ENCODE measurements at regions not wholly inside any gene's neighbourhood (a gene's known extent, or its start where the extent isn't known, plus 50 kb on each side); places are given as distances from the start of the nearest gene placed in this dataset.

DNA sequence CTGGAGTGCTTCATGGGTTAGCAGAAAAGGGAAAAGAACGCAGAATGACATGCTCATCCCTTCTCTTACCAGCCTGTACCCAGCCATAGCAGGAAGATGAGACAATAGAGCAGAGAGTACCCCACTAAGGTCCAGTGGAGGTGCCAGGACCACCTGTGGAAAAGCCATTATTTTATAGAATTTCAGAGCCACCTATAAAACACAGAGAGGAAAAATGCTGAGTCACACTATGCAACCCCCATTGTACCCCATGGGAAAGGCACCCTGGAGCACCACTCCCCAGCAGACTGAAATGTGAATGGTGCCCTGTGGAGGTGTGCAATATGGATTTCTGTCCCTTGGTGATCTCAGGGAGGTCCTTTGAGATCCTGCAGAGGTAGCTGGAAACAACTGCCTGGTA lies 97.2 kb downstream of the HES1 start:
- no peaks in the 10 kb centered on the region for H3K9me3 ChIP-seq
- H3K4me3 ChIP-seq: no peak overlapping the region
- 90% methylated on average over 1 of the region's 1 CpG for WGBS
- intact Hi-C loops (cut with DNase I): no loop called here
- no peaks in the 10 kb centered on the region for H3K4me1 ChIP-seq (replicated peaks)
- no peak overlapping the region for H3K27ac ChIP-seq
- DNase-seq (ENCODE audit: low spot score): no peak
- no peak for TF ChIP-seq POLR2AphosphoS5 (IDR thresholded peaks at IDR 0.05)
- no peak for TF ChIP-seq CTCF (IDR thresholded peaks at IDR 0.05)
- no peak for TF ChIP-seq POLR2A (IDR thresholded peaks at IDR 0.05)
- no peaks in the 10 kb centered on the region for H3K27me3 ChIP-seq (replicated peaks; ENCODE audit: insufficient read depth)
- no peaks in the 10 kb centered on the region for H3K36me3 ChIP-seq

- TF ChIP-seq POLR2A (IDR thresholded peaks at IDR 0.05) (no peak), POLR2AphosphoS5 (IDR thresholded peaks at IDR 0.05) (no peak), CTCF (IDR thresholded peaks at IDR 0.05) (no peak)
- no peaks in the 10 kb centered on the region for H3K9me3 ChIP-seq
- H3K4me1 ChIP-seq (replicated peaks): no peaks in the 10 kb centered on the region
- H3K36me3 ChIP-seq: no peaks in the 10 kb centered on the region
- no peaks in the 10 kb centered on the region for H3K27me3 ChIP-seq (replicated peaks; ENCODE audit: insufficient read depth)
- H3K4me3 ChIP-seq: no peak overlapping the region
- 97% methylated on average over 2 of the region's 2 CpGs for WGBS
- H3K27ac ChIP-seq: no peak overlapping the region
- intact Hi-C loops (cut with DNase I): no loop called here
- DNase-seq (ENCODE audit: low spot score): no peak
Observed at GRCh38 chr3:194235160-194235559, 99.2 kb downstream of the HES1 start.

DNA sequence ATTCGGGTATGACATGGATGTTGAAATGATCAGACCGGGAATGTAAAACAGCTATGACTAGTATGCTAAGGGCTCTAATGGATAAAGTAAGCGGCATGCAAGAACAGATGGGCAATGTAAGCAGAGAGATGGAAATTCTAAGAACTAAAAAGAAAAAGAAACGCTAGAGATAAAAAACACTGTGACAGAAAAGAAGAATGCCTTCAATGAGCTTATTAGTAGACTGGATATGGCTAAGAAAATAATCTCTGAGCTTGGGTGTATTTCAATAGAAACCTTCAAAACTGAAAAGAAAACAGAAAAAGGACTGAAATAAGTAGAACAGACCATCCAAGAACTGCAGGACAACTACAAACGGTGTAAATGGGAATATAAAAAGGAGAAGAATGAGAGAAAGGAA lies 101.2 kb downstream of the HES1 start:
- Histone ChIP-seq H3K36me3 (no peaks in the 10 kb centered on the region), H3K4me3 (no peak overlapping the region), H3K27ac (no peak overlapping the region), H3K4me1 (replicated peaks) (no peaks in the 10 kb centered on the region), H3K9me3 (no peaks in the 10 kb centered on the region), H3K27me3 (replicated peaks; ENCODE audit: insufficient read depth) (no peaks in the 10 kb centered on the region)
- intact Hi-C loops (cut with DNase I): no loop called here
- TF ChIP-seq CTCF (IDR thresholded peaks at IDR 0.05) (no peak), POLR2A (IDR thresholded peaks at IDR 0.05) (no peak), POLR2AphosphoS5 (IDR thresholded peaks at IDR 0.05) (no peak)
- DNase-seq (ENCODE audit: low spot score): no peak
- WGBS: 92% methylated on average over 5 of the region's 5 CpGs

DNA sequence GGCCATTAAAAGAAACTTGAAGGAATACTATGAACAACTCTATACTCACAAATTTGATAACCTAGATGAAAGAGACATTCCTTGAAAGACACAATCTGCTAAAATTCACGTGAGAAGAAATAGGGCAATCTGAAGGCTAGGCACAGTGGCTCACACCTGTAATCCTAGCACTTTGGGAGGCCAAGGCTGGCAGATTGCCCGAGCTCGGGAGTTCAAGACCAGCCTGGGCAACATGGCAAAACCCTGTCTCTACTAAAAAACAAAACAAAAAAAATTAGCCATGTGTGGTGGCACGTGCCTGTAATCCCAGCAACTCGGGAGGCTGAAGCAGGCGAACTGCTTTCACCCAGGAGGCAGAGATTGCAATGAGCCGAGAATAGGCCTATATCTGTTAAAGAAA lies 104.8 kb downstream of the HES1 start:
- no peak for DNase-seq (ENCODE audit: low spot score)
- Histone ChIP-seq H3K27me3 (replicated peaks; ENCODE audit: insufficient read depth) (no peaks in the 10 kb centered on the region), H3K4me1 (replicated peaks) (no peaks in the 10 kb centered on the region), H3K9me3 (no peaks in the 10 kb centered on the region), H3K27ac (no peak overlapping the region), H3K4me3 (no peak overlapping the region), H3K36me3 (no peaks in the 10 kb centered on the region)
- intact Hi-C loops (cut with DNase I): no loop called here
- TF ChIP-seq POLR2A (IDR thresholded peaks at IDR 0.05) (no peak), POLR2AphosphoS5 (IDR thresholded peaks at IDR 0.05) (no peak), CTCF (IDR thresholded peaks at IDR 0.05) (no peak)
- WGBS: 87% methylated on average over 7 of the region's 7 CpGs

DNA sequence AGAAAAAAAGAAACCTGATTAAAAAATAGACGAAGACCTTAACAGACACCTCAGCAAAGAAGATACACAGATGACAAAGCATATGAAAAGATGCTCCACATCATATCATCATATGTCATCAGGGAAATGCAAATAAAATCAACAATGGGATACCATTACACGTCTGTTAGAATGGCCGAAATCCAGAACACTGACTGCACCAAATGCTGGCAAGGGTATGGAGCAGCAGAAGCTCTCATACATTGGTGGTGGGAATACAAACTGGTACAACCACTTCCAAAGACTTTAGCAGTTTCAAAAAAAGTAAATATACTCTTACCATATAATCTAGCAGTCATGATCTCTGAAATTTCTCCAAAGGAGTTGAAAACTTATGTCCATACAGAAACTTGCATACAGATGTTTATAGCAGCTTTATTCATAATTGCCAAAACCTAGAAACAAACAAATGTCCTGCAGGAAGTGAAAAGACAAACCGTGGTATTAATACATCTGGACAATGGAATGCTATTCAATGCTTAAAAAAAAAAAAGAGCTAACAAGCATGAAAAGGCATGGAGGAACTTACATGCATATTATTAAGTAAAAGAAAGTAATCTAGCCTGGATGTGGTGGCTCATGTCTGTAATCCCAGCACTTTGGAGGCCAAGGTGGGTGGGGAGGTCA lies 107.4 kb downstream of the HES1 start:
- 55% methylated on average over 4 of the region's 4 CpGs for WGBS
- Histone ChIP-seq H3K36me3 (no peaks in the 10 kb centered on the region), H3K4me3 (no peak overlapping the region), H3K9me3 (no peaks in the 10 kb centered on the region), H3K4me1 (replicated peaks) (no peaks in the 10 kb centered on the region), H3K27me3 (replicated peaks; ENCODE audit: insufficient read depth) (no peaks in the 10 kb centered on the region), H3K27ac (no peak overlapping the region)
- TF ChIP-seq POLR2A (IDR thresholded peaks at IDR 0.05) (no peak), CTCF (IDR thresholded peaks at IDR 0.05) (no peak), POLR2AphosphoS5 (IDR thresholded peaks at IDR 0.05) (no peak)
- intact Hi-C loops (cut with DNase I): no loop called here
- DNase-seq (ENCODE audit: low spot score): no peak
